A204.1 (cell line): ENCODE measurements at regions not wholly inside any gene's neighbourhood (a gene's known extent, or its start where the extent isn't known, plus 50 kb on each side); places are given as distances from the start of the nearest gene placed in this dataset.

Experiments
- FAIRE-seq: peaks from 2 replicates; lab custom pipeline; 2012; peaks lifted over from hg19 to GRCh38; lab: Jason Lieb, UNC

GRCh38 chr2:180143633-180144337 lies 136.7 kb upstream of the CWC22 start:
- no peak for FAIRE-seq

DNA sequence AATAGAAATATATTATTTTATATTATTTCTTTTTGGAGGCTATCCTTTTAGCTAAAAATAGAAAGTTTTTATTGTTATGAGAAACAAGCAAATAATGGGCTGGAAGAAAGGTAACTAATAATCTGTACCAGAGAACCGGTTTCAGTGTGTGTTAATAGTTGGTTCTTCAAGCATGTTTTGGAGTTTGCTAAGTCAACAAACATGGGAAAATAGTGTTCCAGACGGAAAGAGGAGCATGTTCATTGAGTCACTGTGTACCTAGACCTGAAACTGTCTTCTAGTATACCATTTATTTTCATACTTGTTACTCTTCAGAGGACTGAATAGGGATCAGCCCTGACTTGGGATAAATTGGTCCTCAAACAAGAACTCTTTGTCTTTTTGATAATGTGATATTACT lies 134.5 kb upstream of the CWC22 start:
- FAIRE-seq: no peak

GRCh38 chr2:180133736-180134135 lies 126.6 kb upstream of the CWC22 start:
- no peak for FAIRE-seq

DNA sequence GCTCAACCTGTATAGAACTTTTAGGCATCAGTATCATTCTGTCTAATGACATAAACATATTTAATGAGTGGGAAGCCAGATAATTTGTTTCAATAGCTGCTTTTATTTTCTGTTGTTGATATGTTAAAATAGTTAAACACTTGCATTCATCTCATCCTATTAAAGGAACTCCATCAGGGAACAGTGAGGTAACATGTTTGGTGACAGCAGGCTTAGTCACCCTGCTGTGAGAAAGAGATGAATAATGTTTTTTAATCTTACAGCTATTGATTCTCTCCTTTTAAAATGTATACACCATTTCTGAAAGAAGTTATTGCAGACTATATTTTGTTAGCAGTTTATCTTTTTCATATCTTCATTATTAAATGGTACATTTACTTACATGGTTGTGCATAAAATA lies 123.3 kb upstream of the CWC22 start:
- peak; percentile 23 for FAIRE-seq

DNA sequence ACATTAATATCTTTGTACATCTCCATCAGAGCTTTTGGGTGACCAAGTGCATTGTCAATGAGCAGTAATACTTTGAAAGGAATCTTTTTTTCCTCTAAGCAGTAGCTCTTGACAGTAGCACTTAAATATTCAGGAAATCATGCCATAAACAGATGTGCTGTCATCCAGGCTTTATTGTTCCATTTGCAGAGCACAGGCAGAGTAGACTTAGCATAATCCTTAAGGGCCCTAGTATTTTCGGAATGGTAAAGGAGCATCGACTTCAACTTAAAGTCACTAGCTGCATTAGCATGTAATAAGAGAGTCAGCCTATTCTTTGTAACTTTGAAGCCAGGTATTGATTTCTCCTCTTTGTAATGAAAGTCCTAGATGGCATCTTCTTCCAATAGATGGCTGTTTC lies 121.8 kb upstream of the CWC22 start:
- no peak for FAIRE-seq

DNA sequence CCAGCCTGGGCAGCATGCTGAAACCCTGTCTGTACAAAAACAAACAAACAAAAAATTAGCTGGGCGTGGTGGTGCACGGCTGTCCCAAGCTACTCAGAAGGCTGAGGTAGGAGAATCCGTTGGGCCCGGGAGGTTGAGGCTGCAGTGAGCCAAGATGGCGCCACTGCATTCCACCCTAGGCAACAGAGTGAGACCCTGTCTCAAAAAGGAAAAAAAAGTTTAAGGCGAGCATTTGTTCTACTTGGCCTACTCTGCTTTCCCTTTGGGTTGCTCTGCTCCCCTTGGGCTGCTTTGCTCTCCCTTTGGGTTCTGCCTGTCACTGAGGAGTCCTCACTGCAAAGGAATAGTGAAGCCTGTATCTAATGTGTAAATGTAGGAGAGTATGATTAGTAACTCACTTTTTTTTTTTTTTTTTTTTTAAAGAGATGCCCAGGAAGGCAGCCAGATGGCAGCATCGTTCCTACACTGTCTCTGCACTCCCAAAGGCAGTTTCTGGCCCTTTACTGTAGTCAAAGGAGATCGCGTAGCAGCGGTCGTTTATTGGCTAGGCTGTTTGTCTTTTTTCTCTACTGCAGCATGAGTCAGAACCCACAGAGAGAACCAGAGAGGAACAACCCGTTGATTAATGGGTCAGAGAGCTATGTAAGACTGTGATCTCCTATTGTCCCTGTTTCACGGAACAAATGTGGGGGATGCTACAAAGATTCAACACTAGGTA lies 118.3 kb upstream of the CWC22 start:
- peak; percentile 95 for FAIRE-seq

DNA sequence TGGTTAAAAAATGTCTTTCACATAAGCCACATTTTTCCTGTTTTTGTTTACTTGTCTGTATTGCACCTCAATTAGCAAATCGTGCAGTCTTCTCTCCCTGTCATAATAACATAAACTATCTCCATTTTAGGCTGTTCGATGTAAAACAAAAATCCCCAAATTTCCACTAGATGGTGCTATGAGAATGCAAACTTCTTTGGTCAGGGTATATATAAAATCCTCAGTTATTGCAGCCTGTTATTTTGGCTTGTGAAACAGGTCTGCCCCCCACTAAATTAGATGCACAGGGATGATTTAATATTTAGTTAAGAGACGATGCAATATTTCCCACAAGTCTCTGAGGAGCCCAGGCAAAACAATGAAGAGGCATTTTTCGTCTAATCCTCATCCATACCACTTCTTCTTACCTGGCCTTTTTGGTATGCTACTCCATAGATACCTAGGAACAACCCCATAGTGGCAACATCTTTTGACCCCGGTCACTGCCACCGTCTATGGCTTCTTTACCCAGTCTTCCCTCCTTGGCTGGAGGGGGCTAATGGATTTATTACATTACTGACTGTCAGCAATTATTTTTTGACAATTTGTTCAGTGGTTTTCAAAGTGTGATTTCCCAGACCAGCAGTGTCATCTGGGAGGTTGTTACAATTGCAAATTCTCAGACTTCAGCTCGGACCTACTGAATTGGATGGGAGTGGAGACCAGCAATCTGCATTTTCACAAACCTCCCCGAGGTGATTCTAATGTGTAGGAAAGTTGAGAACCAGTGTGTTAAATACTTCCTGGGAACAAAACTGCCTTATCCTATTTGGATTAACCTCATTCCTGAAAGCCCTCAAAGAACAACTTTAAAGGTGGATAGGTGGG lies 117.4 kb upstream of the CWC22 start:
- peak; percentile 93 for FAIRE-seq

- no peak for FAIRE-seq
Observed at GRCh38 chr2:180122874-180123273, 115.8 kb upstream of the CWC22 start.

- no peak for FAIRE-seq
Observed at GRCh38 chr2:180115675-180116074, 108.6 kb upstream of the CWC22 start.

DNA sequence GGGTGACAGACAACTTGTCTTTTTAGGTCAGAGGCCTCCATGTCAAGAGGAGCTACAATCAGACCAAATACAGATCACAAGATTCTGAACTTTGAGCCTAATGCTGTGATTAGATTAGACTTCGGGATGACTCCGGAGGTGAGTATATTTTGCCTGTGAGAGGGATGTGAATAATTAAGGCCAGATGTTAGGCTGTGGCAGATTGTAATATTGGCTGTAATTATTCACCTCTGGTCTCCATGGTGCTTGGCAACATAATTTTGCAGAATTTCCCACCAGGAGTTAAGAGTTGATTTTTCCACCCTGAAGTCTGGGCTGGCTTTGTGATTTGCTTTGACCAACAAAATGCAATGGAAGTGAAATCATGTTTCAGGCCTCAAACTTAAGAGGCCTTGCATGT lies 108.2 kb upstream of the CWC22 start:
- FAIRE-seq: no peak

GRCh38 chr2:180111901-180112300 lies 104.8 kb upstream of the CWC22 start:
- FAIRE-seq: no peak

- FAIRE-seq: no peak
Observed at GRCh38 chr2:180110469-180110868, 103.4 kb upstream of the CWC22 start.

DNA sequence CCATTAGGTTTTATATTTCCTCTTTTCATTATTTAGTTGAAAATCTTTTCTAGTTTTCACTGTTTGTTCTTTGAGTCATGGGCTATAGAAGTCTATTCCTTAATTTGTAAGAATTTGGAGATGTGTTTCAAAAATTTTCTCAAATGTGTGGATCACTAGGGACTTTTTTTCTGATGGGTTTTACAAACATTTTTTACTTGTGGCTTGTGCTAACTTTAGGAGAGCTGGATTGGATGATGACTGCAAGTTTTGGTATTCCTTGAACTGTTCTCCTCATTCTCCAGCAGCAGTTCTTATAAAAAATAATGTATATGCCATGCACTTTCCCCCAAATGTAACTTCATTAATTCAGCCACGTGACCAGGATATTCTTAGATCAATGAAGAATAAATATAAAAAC lies 94.7 kb upstream of the CWC22 start:
- FAIRE-seq: no peak

DNA sequence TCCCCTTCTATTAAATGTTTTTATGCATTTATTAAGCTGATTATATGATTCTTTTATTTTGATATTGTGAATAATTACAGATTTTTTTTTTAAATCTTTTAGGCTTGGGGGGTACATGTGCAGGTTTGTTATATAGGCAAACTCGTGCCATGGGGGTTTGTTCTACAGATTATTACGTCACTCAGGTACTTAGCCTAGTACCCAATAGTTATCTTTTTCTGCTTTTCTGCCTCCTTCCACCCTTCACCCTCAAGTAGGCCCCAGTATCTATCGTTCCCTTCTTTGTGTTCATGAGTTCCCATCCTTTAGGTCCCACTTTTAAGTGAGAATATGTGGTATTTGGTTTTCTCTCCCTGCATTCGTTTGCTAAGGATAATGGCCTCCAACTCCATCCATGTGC lies 92.2 kb upstream of the CWC22 start:
- no peak for FAIRE-seq

DNA sequence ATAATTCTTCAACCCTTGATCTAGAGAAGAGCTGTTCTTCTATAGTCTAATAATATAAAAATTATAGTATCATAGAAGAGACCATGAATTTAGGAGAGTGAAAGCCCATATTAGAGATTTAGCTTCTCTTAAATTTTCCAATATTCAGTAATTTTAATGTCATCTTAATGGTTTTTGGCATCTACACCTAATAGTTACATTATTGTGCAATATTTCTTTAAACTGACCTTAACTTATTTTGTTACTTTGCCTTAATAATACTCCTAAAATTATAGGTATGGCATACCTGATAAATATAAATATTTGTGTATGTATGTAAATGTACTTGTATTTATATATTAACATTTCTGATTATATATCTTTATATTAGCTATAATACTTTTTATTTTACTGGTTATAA lies 78.0 kb upstream of the CWC22 start:
- FAIRE-seq: peak; percentile 29

DNA sequence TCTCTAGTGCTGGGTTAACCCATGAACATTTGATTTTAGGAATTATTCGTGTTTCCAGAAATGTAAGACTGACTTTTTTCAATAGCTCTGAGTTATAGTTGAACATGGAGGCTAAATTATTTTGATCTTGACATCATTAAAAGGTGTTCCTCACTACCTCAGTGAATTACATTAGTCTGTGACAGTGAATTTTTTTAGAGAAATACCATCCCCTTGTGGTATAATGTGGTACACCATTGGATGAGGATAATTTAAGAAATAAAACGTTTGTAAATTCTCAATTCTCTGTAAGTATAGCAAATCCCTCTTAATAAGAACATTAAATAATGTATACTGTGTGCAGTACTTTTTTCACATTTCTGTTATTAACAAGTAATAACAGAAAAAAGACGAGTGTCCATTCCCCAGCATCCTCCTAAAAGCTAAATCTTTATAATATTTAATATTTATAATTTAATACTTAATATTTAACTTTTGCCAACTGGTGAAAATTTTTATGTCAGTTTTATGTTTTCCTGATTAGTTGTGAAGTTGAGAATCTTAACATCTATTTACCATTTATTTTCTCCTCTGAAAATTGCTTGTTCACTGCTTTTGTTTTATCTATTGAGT lies 70.3 kb upstream of the CWC22 start:
- peak; percentile 70 for FAIRE-seq

DNA sequence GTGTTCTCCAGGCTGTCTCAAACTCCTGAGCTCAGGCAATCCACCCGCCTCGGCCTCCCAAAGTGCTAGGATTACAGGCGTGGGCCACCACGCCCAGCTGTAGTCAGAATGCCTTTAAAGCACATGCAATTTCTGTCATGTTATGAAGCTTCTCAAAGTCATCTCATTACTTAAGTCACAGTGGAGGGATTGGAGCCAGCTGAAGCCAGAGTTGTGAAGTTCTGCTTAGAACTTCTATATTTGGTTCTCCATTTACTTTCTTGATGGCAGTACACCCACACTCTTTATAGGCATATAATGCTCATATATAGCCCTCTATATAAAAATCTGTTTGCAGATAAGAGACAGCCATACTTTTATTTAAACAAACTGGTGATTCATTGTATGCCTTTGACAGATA lies 68.8 kb upstream of the CWC22 start:
- FAIRE-seq: no peak

DNA sequence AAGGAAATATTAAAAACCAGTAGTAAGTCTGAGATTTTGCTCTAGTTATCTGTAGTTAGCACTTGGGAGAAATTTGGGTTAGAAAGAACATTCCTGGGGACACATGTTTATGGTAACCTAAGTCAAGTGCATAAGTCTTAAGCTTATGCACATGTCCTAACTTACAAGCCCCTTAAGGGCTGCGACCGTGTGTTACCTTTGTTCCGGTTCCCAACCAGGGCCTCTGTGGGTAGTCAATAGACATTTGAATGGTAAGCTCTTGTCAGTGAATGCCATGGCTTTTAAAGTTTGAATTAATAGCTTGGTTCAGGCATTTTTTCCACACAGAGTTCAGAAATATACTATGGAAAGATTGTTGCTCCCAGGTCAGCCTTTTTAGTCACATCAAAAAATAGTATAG lies 64.7 kb upstream of the CWC22 start:
- FAIRE-seq: no peak

DNA sequence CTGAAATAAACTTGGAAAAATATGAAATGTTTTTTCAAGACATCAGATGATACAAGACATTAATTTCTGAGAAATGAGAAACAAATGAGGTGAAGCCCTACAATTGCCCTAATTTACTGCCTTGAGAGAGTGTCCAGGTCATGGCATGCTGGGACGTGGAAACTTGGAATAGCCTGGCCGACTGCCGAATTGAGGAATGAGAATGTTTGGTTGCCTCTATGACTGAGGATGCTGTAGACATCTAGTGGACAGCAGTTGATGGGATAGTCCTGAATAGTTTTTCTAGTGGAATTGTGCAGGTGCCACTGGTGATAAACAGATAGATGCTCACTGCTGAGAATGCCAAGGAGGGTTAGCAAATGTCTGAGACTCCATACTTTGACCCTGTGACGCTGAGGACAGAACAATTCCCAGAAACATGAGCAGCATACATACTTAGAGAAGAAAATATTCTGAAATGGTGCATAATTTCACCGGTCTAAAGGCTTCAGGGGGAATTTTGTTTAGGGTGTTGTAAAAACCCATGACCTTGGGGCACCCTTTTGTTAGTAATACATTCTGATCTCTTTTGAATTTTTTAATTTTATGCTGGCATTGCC lies 56.5 kb upstream of the CWC22 start:
- no peak for FAIRE-seq

DNA sequence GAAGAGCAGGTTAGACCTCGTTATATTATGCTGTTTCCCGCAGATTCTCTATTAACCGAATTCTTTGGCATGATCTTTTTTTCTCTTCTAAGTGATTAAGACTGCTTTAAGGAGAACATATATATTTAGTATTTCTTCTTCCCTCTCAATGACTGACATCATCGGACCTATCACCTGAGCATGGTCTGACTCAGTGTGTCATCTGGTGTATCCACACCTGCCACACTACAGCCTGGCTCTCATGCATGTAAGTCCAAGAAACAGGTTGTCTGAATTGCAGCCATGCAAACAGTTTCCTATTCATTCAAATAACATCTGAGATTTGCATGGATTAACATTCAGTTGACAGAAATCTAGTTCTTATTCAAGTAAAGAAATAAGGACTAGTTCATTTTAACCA lies 55.1 kb upstream of the CWC22 start:
- no peak for FAIRE-seq

DNA sequence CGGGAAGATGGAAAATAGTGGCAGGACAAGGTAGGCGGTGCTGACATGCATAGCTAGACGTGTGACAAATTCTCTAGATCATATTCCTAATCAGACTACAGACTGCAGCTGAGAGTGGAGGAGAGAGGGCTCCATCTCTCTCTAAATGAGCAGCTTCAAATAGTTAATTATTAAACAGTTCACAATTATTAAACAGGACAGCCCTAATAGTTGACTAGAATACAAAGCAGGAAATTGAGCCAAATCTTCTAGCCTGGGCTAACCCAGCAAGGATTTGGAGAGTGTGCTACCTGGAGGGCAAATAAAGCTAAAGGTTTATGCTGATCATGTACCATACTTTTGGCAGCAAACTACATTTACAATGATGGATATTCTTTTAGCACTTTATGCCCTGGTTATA lies 54.4 kb upstream of the CWC22 start:
- no peak for FAIRE-seq

GRCh38 chr2:180061085-180061484 lies 54.0 kb upstream of the CWC22 start:
- no peak for FAIRE-seq
